A549 (cell line): ENCODE measurements at regions not wholly inside any gene's neighbourhood (a gene's known extent, or its start where the extent isn't known, plus 50 kb on each side); places are given as distances from the start of the nearest gene placed in this dataset.

Experiments
- ATAC-seq, 2 experiments: fragments of 200-7000 bp in 1 of 2; fragments of >200 bp in 1 of 2; cut with Nextera tagmentation in 1 of 2; cut with Tn5 transposase in 1 of 2; 3 replicates each; pipeline versions ENCODE4 v1.8.0 to v1.9.1; 2018 to 2020; ENCODE audit warnings: mild to moderate bottlenecking in 1 of 2, moderate library complexity in 1 of 2
- CTCF ChIA-PET: fragments of 300-600 bp; sonication (Branson Sonifier 250); formaldehyde crosslinking; extraction: SDS; loops from one replicate; lab custom pipeline; 2021; ENCODE audit warnings: antibody characterized with exemption, inconsistent platforms; lab: Yijun Ruan, JAX
- POLR2A ChIA-PET: fragments of 350-600 bp; formaldehyde crosslinking; extraction: SDS; loops from one replicate; lab custom pipeline; 2021; ENCODE audit warnings: antibody characterized with exemption, inconsistent platforms; lab: Yijun Ruan, JAX
- DNase-seq, 2 experiments: peaks; one replicate each; pipeline versions ENCODE4 v3.0.0 to v3.0.0-alpha.2; 2011 to 2016; ENCODE audit warnings: low read depth in 1 of 2, low spot score in 1 of 2
- FAIRE-seq: peaks from 2 replicates; lab custom pipeline; 2011; peaks lifted over from hg19 to GRCh38; lab: Jason Lieb, UNC
- H3K27ac ChIP-seq, 2 experiments: fragments of >200 bp; sonication (Bioruptor Twin); formaldehyde crosslinking; 3 replicates each; pipeline ENCODE4 v1.5.1; 2016 to 2017
- H3K4me1 ChIP-seq: fragments of >200 bp; sonication (Bioruptor Twin); formaldehyde crosslinking; 3 replicates; pipeline ENCODE4 v1.6.1; 2016
- H3K4me2 ChIP-seq: fragments of >200 bp; sonication (Bioruptor Twin); formaldehyde crosslinking; 3 replicates; pipeline ENCODE4 v1.6.1; 2016
- H3K4me3 ChIP-seq: fragments of >200 bp; sonication (Bioruptor Twin); formaldehyde crosslinking; 3 replicates; pipeline ENCODE4 v1.5.1; 2016
- H3K9me3 ChIP-seq: fragments of >200 bp; sonication (Bioruptor Twin); formaldehyde crosslinking; 3 replicates; pipeline ENCODE4 v1.6.1; 2016
- ATOH8 ChIP-seq: fragments of 250-450 bp; sonication (Bioruptor Pico); IDR thresholded peaks from 2 replicates; pipeline ENCODE4 v1.5.0; 2020; ENCODE audit warnings: low read depth, mild to moderate bottlenecking, moderate library complexity
- CHD4 ChIP-seq: fragments of 200-600 bp; sonication (generic); IDR thresholded peaks from 2 replicates; pipeline ENCODE4 v1.6.1; 2016; ENCODE audit warnings: antibody characterized with exemption, mild to moderate bottlenecking, borderline replicate concordance
- CTCF ChIP-seq: fragments of >200 bp; sonication (Bioruptor Twin); formaldehyde crosslinking; IDR thresholded peaks from 3 replicates; pipeline ENCODE4 v1.5.1; 2016
- E2F6 ChIP-seq: IDR thresholded peaks from 2 replicates; pipeline ENCODE4 v1.6.1; 2012; ENCODE audit warnings: low read depth, borderline replicate concordance
- EHF ChIP-seq: fragments of 250-450 bp; sonication (Bioruptor Pico); IDR thresholded peaks from 2 replicates; pipeline ENCODE4 v1.5.0; 2020; ENCODE audit warnings: mild to moderate bottlenecking
- EHMT2 ChIP-seq: fragments of 200-600 bp; sonication (generic); IDR thresholded peaks from 2 replicates; pipeline ENCODE4 v1.6.1; 2016; ENCODE audit warnings: antibody characterized with exemption, low read depth, mild to moderate bottlenecking, moderate library complexity
- EP300 ChIP-seq, 2 experiments: fragments of >200 bp; sonication (Bioruptor Twin); formaldehyde crosslinking; IDR thresholded peaks; 2 replicates in 1 of 2; 3 replicates in 1 of 2; pipeline ENCODE4 v1.6.1; 2016 to 2017
- ESRRA ChIP-seq: fragments of 150-350 bp; IDR thresholded peaks from 2 replicates; pipeline ENCODE4 v1.6.1; 2014; ENCODE audit warnings: mild to moderate bottlenecking, low read length, borderline replicate concordance
- FOSB ChIP-seq: fragments of 250-450 bp; sonication (Bioruptor Pico); IDR thresholded peaks from 2 replicates; pipeline ENCODE4 v1.5.0; 2020; ENCODE audit warnings: mild to moderate bottlenecking, moderate library complexity
- FOSL2 ChIP-seq, 2 experiments: fragments of 450-650 bp in 1 of 2; fragments of >200 bp in 1 of 2; sonication (Bioruptor Twin) in 1 of 2; formaldehyde crosslinking; IDR thresholded peaks; 2 replicates each; pipeline versions ENCODE4 v1.5.0 to v1.6.1; 2016 to 2020; ENCODE audit warnings: mild to moderate bottlenecking in 1 of 2, moderate library complexity in 1 of 2
- FOXS1 ChIP-seq: fragments of 250-450 bp; sonication (Bioruptor Pico); IDR thresholded peaks from 2 replicates; pipeline ENCODE4 v1.5.0; 2020; ENCODE audit warnings: mild to moderate bottlenecking, moderate library complexity
- GATA3 ChIP-seq: IDR thresholded peaks from 2 replicates; pipeline ENCODE4 v1.6.1; 2012; ENCODE audit warnings: borderline replicate concordance
- HOXA7 ChIP-seq: fragments of 250-450 bp; sonication (Bioruptor Pico); IDR thresholded peaks from 2 replicates; pipeline ENCODE4 v1.5.0; 2020; ENCODE audit warnings: mild to moderate bottlenecking, moderate library complexity
- KDM5A ChIP-seq: fragments of 200-600 bp; sonication (generic); IDR thresholded peaks from 2 replicates; pipeline ENCODE4 v1.6.1; 2016; ENCODE audit warnings: antibody characterized with exemption, mild to moderate bottlenecking
- MYC ChIP-seq: IDR thresholded peaks from 2 replicates; pipeline ENCODE4 v1.6.1; 2012; ENCODE audit warnings: mild to moderate bottlenecking, inconsistent platforms, low read length, improper control_type of control experiment, borderline replicate concordance
- NFE2L2 ChIP-seq: fragments of 150-350 bp; conservative IDR thresholded peaks from 2 replicates; pipeline ENCODE4 v1.6.1; 2014; ENCODE audit warnings: low read length
- NPAS2 ChIP-seq: fragments of 250-450 bp; sonication (Bioruptor Pico); IDR thresholded peaks from 2 replicates; pipeline ENCODE4 v1.8.0; 2022; ENCODE audit warnings: mild to moderate bottlenecking, moderate library complexity, borderline replicate concordance
- PHF8 ChIP-seq: fragments of 200-600 bp; sonication (generic); IDR thresholded peaks from 2 replicates; pipeline ENCODE4 v1.6.1; 2016; ENCODE audit warnings: low read depth, mild to moderate bottlenecking, antibody characterized with exemption, moderate library complexity, borderline replicate concordance
- POLR2A ChIP-seq: IDR thresholded peaks from 2 replicates; pipeline ENCODE4 v1.6.1; 2012; ENCODE audit warnings: mild to moderate bottlenecking, low read length
- POLR2AphosphoS2 ChIP-seq: conservative IDR thresholded peaks from 2 replicates; pipeline ENCODE4 v1.6.1; 2012; ENCODE audit warnings: low read length, improper control_type of control experiment, inconsistent platforms
- REST ChIP-seq: fragments of 200-600 bp; sonication (generic); IDR thresholded peaks from 2 replicates; pipeline ENCODE4 v1.6.1; 2016; ENCODE audit warnings: antibody characterized with exemption, mild to moderate bottlenecking, moderate library complexity
- RNF2 ChIP-seq: fragments of 200-600 bp; sonication (generic); IDR thresholded peaks from 2 replicates; pipeline ENCODE4 v1.6.1; 2016; ENCODE audit warnings: low read depth, mild to moderate bottlenecking, antibody characterized with exemption, moderate library complexity, borderline replicate concordance
- SMC3 ChIP-seq: fragments of >200 bp; sonication (Bioruptor Twin); formaldehyde crosslinking; IDR thresholded peaks from 3 replicates; pipeline ENCODE4 v1.6.1; 2018; ENCODE audit warnings: inconsistent platforms
- TP53 ChIP-seq: fragments of 250-450 bp; sonication (Bioruptor Pico); IDR thresholded peaks from 2 replicates; pipeline ENCODE4 v1.5.0; 2021; ENCODE audit warnings: mild to moderate bottlenecking, moderate library complexity
- WGBS: methylation state at CpG from one replicate; pipeline ENCODE4 v1.1.6; 2017; ENCODE audit errors: missing lambda C conversion rate; 5-methylcytosine and 5-hydroxymethylcytosine counted together

GRCh38 chrX:14095702-14096101 is 66.0 kb upstream of the GEMIN8 start (continued):
- TF ChIP-seq CTCF, result peak; percentile 29; the same call in 2 of the 3 replicates

GRCh38 chrX:14094191-14094590 is 64.5 kb upstream of the GEMIN8 start:
- H3K9me3 ChIP-seq, result 0 out of 3 replicates have a peak, but pooled peaks cover 3% of the 10 kb centered on the region
- no peak for ATAC-seq
- 7% methylated on average over 2 of the region's 2 CpGs for WGBS
- ChIA-PET POLR2A (no interaction called here), CTCF (no interaction called here)
- FAIRE-seq, result no peak
- DNase-seq, result no peak
- H3K4me3 ChIP-seq, result no peak overlapping the region
- no peak overlapping the region for H3K27ac ChIP-seq
- H3K4me2 ChIP-seq, result no peak overlapping the region
- H3K4me1 ChIP-seq, result no peaks in the 10 kb centered on the region
- TF ChIP-seq RNF2, result no peak
- TF ChIP-seq KDM5A, result no peak
- TF ChIP-seq ATOH8, result no peak
- TF ChIP-seq REST, result no peak
- TF ChIP-seq SMC3, result no peak
- no peak for TF ChIP-seq E2F6
- no peak for TF ChIP-seq ESRRA
- TF ChIP-seq EHF (CRISPR knock-in tag), result no peak
- TF ChIP-seq FOSB (CRISPR knock-in tag), result no peak
- no peak for TF ChIP-seq MYC

- POLR2A ChIA-PET, result no interaction called here
- H3K4me1 ChIP-seq, result no peaks in the 10 kb centered on the region
- 61% methylated on average over 1 of the region's 1 CpG for WGBS
- no peak overlapping the region for H3K27ac ChIP-seq
- no peaks in the 10 kb centered on the region for H3K9me3 ChIP-seq
- ATAC-seq (no peak), DNase-seq (no peak), FAIRE-seq (no peak)
- H3K4me3 ChIP-seq, result no peak overlapping the region
- CTCF ChIA-PET, result no interaction called here
- TF ChIP-seq EHMT2, result no peak
- no peak for TF ChIP-seq POLR2A
- TF ChIP-seq ATOH8, result no peak
- no peak for TF ChIP-seq GATA3
- TF ChIP-seq PHF8, result no peak
- no peak for TF ChIP-seq HOXA7 (CRISPR knock-in tag)
- TF ChIP-seq FOXS1, result no peak
- TF ChIP-seq EP300 (IDR thresholded peaks at IDR 0.05), result no peak
- TF ChIP-seq NPAS2 (CRISPR knock-in tag), result no peak
- TF ChIP-seq POLR2AphosphoS2, result no peak
- TF ChIP-seq REST, result no peak
- no peak for TF ChIP-seq MYC
- TF ChIP-seq TP53 (CRISPR knock-in tag), result no peak
- TF ChIP-seq FOSL2 (IDR thresholded peaks at IDR 0.05), result no peak
- TF ChIP-seq FOSL2 (CRISPR knock-in tag; IDR thresholded peaks at IDR 0.05), result no peak
- TF ChIP-seq NFE2L2, result no peak
- TF ChIP-seq CHD4, result no peak
- no peak overlapping the region for H3K4me2 ChIP-seq
Observed at GRCh38 chrX:14084466-14084865, 54.8 kb upstream of the GEMIN8 start.
